Esophagus (tissue), 2 donors: ENCODE measurements at regions not wholly inside any gene's neighbourhood (a gene's known extent, or its start where the extent isn't known, plus 50 kb on each side); places are given as distances from the start of the nearest gene placed in this dataset.
"Not testable (repeated sequence)": the region's sequence is repeated elsewhere in the genome, so short reads cannot be mapped to it uniquely, and the experiment has no call there.

Experiments used
- H3K27ac ChIP-seq, 2 donors: one replicate each; pipeline ENCODE4 v1.5.1; 2013; ENCODE audit warnings: low read depth in 2 of 2, mild to moderate bottlenecking in 2 of 2, inconsistent platforms in 1 of 2, low read length in 1 of 2, moderate library complexity in 1 of 2
- H3K27me3 ChIP-seq, 2 donors: one replicate each; pipeline ENCODE4 v1.6.1; 2013; ENCODE audit warnings: low read length in 2 of 2, control low read depth in 1 of 2, mild to moderate bottlenecking in 1 of 2; ENCODE audit not compliant: insufficient read depth in 2 of 2, control insufficient read depth in 1 of 2
- H3K36me3 ChIP-seq, 2 donors: one replicate each; pipeline ENCODE4 v1.6.1; 2013; ENCODE audit warnings: low read length in 1 of 2; ENCODE audit not compliant: control insufficient read depth in 2 of 2, insufficient read depth in 2 of 2
- H3K4me1 ChIP-seq, 2 donors: one replicate each; pipeline ENCODE4 v1.6.1; 2013; ENCODE audit warnings: low read length in 1 of 2; ENCODE audit not compliant: control insufficient read depth in 2 of 2, insufficient read depth in 2 of 2
- H3K4me3 ChIP-seq, 2 donors: one replicate each; pipeline ENCODE4 v1.5.1; 2013; ENCODE audit warnings: low read length in 2 of 2, mild to moderate bottlenecking in 2 of 2, low read depth in 1 of 2, moderate library complexity in 1 of 2
- H3K9me3 ChIP-seq, 2 donors: one replicate each; pipeline ENCODE4 v1.6.1; 2013; ENCODE audit warnings: mild to moderate bottlenecking in 2 of 2, low read depth in 1 of 2, low read length in 1 of 2, moderate library complexity in 1 of 2; ENCODE audit not compliant: control insufficient read depth in 2 of 2, insufficient read depth in 1 of 2
- WGBS, 2 donors: extraction: QIAGEN DNeasy Blood & Tissue Kit; methylation state at CpG; one replicate each; pipeline ENCODE4 v1.1.7; 2013; 5-methylcytosine and 5-hydroxymethylcytosine counted together
- donor health status: healthy with polysubstance abuse.
- donor health status: Bipolar disorder and iron deficiency.

GRCh38 chr13:81874681-81875661 is 1534.0 kb upstream of the SPRY2 start:
- Histone ChIP-seq H3K9me3 (no peaks in the 10 kb centered on the region), H3K27ac (no peak overlapping the region), H3K36me3 (no peaks in the 10 kb centered on the region), H3K4me1 (no peaks in the 10 kb centered on the region), H3K27me3 (no peaks in the 10 kb centered on the region), H3K4me3 (no peak overlapping the region)
- WGBS, 2 donors = 61 to 64% methylated on average over 10 of the region's 10 CpGs

GRCh38 chr13:81874253-81874652 is 1533.3 kb upstream of the SPRY2 start:
- no peaks in the 10 kb centered on the region for H3K4me1 ChIP-seq
- no peak overlapping the region for H3K27ac ChIP-seq
- no peaks in the 10 kb centered on the region for H3K27me3 ChIP-seq
- WGBS, 2 donors = 51 to 60% methylated on average over 4 of the region's 4 CpGs
- no peaks in the 10 kb centered on the region for H3K9me3 ChIP-seq
- no peak overlapping the region for H3K4me3 ChIP-seq
- H3K36me3 ChIP-seq = no peaks in the 10 kb centered on the region

GRCh38 chr13:81872581-81872980 is 1531.7 kb upstream of the SPRY2 start:
- 4 to 7% methylated on average over 3 of the region's 3 CpGs for WGBS, 2 donors
- Histone ChIP-seq H3K36me3 (no peaks in the 10 kb centered on the region), H3K27me3 (no peaks in the 10 kb centered on the region), H3K4me1 (no peaks in the 10 kb centered on the region), H3K27ac (no peak overlapping the region), H3K4me3 (no peak overlapping the region), H3K9me3 (no peaks in the 10 kb centered on the region)

GRCh38 chr13:81871751-81872325 is 1530.9 kb upstream of the SPRY2 start:
- not testable (repeated sequence) for H3K27ac ChIP-seq, H3K27me3 ChIP-seq, H3K36me3 ChIP-seq, H3K9me3 ChIP-seq, H3K4me1 ChIP-seq, H3K4me3 ChIP-seq
- 68 to 76% methylated on average over 4 of the region's 4 CpGs for WGBS, 2 donors

GRCh38 chr13:81848291-81848690 is 1507.4 kb upstream of the SPRY2 start:
- Histone ChIP-seq H3K9me3 (no peaks in the 10 kb centered on the region), H3K4me1 (no peaks in the 10 kb centered on the region), H3K4me3 (no peak overlapping the region), H3K36me3 (no peaks in the 10 kb centered on the region), H3K27me3 (no peaks in the 10 kb centered on the region), H3K27ac (no peak overlapping the region)

GRCh38 chr13:81846771-81847170 is 1505.8 kb upstream of the SPRY2 start:
- Histone ChIP-seq H3K9me3 (no peaks in the 10 kb centered on the region), H3K4me1 (no peaks in the 10 kb centered on the region), H3K27ac (no peak overlapping the region), H3K27me3 (no peaks in the 10 kb centered on the region), H3K36me3 (no peaks in the 10 kb centered on the region), H3K4me3 (no peak overlapping the region)
- WGBS, 2 donors = 87 to 89% methylated on average over 2 of the region's 2 CpGs

GRCh38 chr13:81821259-81821658 is 1480.3 kb upstream of the SPRY2 start:
- Histone ChIP-seq H3K4me3 (no peak overlapping the region), H3K27me3 (no peaks in the 10 kb centered on the region), H3K4me1 (no peaks in the 10 kb centered on the region), H3K27ac (no peak overlapping the region), H3K36me3 (no peaks in the 10 kb centered on the region), H3K9me3 (no peaks in the 10 kb centered on the region)
- WGBS, 2 donors = 93% methylated on average over 11 of the region's 11 CpGs

- H3K27ac ChIP-seq = no peak overlapping the region
- H3K9me3 ChIP-seq = no peaks in the 10 kb centered on the region
- H3K4me3 ChIP-seq = no peak overlapping the region
- WGBS, 2 donors = 72 to 79% methylated on average over 1 of the region's 1 CpG
- no peaks in the 10 kb centered on the region for H3K4me1 ChIP-seq
- no peaks in the 10 kb centered on the region for H3K36me3 ChIP-seq
- H3K27me3 ChIP-seq = no peaks in the 10 kb centered on the region
Observed at GRCh38 chr13:81800433-81800832, 1459.5 kb upstream of the SPRY2 start.

GRCh38 chr13:81795710-81796109 is 1454.8 kb upstream of the SPRY2 start:
- no peak overlapping the region for H3K4me3 ChIP-seq
- H3K9me3 ChIP-seq = no peaks in the 10 kb centered on the region
- H3K27ac ChIP-seq = no peak overlapping the region
- no peaks in the 10 kb centered on the region for H3K36me3 ChIP-seq
- WGBS, 2 donors = 34 to 39% methylated on average over 1 of the region's 1 CpG
- no peaks in the 10 kb centered on the region for H3K27me3 ChIP-seq
- H3K4me1 ChIP-seq = no peaks in the 10 kb centered on the region

GRCh38 chr13:81791641-81792040 is 1450.7 kb upstream of the SPRY2 start:
- Histone ChIP-seq H3K9me3 (no peaks in the 10 kb centered on the region), H3K4me3 (no peak overlapping the region), H3K27me3 (no peaks in the 10 kb centered on the region), H3K36me3 (no peaks in the 10 kb centered on the region), H3K4me1 (no peaks in the 10 kb centered on the region), H3K27ac (no peak overlapping the region)
- 63 to 71% methylated on average over 1 of the region's 1 CpG for WGBS, 2 donors
